ENCODE measurements at regions not wholly inside any gene's neighbourhood (a gene's known extent, or its start where the extent isn't known, plus 50 kb on each side); places are given as distances from the start of the nearest gene placed in this dataset.

GRCh38 chr6:76694795-76695194 is 622.3 kb upstream of the IMPG1 start:
- TF ChIP-seq CTCF (IDR thresholded peaks at IDR 0.05; ENCODE audit: borderline replicate concordance, extremely low read depth, low read length, poor library complexity, severe bottlenecking): no peak
- no peak for TF ChIP-seq EZH2 (IDR thresholded peaks at IDR 0.05; ENCODE audit: borderline replicate concordance, low read depth, low read length, severe bottlenecking)

Measured in DND-41 (cell line).